ENCODE measurements at regions not wholly inside any gene's neighbourhood (a gene's known extent, or its start where the extent isn't known, plus 50 kb on each side); places are given as distances from the start of the nearest gene placed in this dataset.
"Not testable (repeated sequence)": the region's sequence is repeated elsewhere in the genome, so short reads cannot be mapped to it uniquely, and the experiment has no call there.

DNA sequence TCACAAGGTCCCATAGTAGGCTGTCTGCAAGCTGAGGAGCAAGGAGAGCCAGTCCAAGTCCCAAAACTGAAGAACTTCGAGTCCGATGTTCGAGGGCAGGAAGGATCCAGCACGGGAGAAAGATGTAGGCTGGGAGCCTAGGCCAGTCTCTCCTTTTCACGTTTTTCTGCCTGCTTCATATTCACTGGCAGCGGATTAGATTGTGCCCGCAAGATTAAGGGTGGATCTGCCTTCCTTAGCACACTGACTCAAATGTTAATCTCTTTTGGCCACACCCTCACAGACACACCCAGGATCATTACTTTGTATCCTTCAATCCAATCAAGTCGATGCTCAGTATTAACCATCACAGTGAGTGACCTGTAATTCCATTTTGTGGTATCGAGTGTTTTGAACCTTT lies 592.2 kb upstream of the HTR2C start:
- not testable (repeated sequence) for H2BK12ac ChIP-seq (ENCODE audit: low read length in 2 of 2); H3K4ac ChIP-seq (ENCODE audit: low read depth in 1 of 2, low read length in 2 of 2); H3K79me1 ChIP-seq (replicated peaks; ENCODE audit: low read length, poor library complexity, severe bottlenecking); H2BK120ac ChIP-seq (ENCODE audit: low read depth, low read length); H4K8ac ChIP-seq (ENCODE audit: low read length); H2BK5ac ChIP-seq (ENCODE audit: low read depth, low read length, poor library complexity, severe bottlenecking); H4K91ac ChIP-seq (ENCODE audit: low read length); H2AFZ ChIP-seq (ENCODE audit: low read depth, low read length); H2BK15ac ChIP-seq (ENCODE audit: low read depth, poor library complexity, severe bottlenecking); H2AK5ac ChIP-seq (ENCODE audit: low read length, severe bottlenecking); H3K4me1 ChIP-seq (ENCODE audit: control insufficient read depth, insufficient read depth, low read depth, low read length); H3K36me3 ChIP-seq (ENCODE audit: control insufficient read depth in 1 of 2, insufficient read depth in 2 of 2, low read depth in 1 of 2, low read length in 2 of 2); H3K9me3 ChIP-seq (ENCODE audit: control insufficient read depth, low read length); H3K14ac ChIP-seq (ENCODE audit: low read length in 2 of 2); H3K23ac ChIP-seq (ENCODE audit: low read length in 2 of 2); H3K27ac ChIP-seq (ENCODE audit: low read length, poor library complexity, severe bottlenecking); H3K9ac ChIP-seq (ENCODE audit: low read length); H3K4me3 ChIP-seq (ENCODE audit: insufficient read depth in 1 of 2, low read depth in 1 of 2, low read length in 2 of 2); DNase-seq; H3K18ac ChIP-seq (ENCODE audit: low read depth in 1 of 2, low read length in 2 of 2); H3K27me3 ChIP-seq (ENCODE audit: control insufficient read depth in 1 of 2, insufficient read depth in 1 of 2, low read length in 2 of 2); H3K4me2 ChIP-seq (ENCODE audit: low read length, poor library complexity, severe bottlenecking)
- 60% methylated on average over 8 of the region's 9 CpGs for WGBS

- H3K23ac ChIP-seq (ENCODE audit: low read length in 2 of 2); H3K14ac ChIP-seq (ENCODE audit: low read length in 2 of 2); H2AK5ac ChIP-seq (ENCODE audit: low read length, severe bottlenecking); H4K8ac ChIP-seq (ENCODE audit: low read length); H3K18ac ChIP-seq (ENCODE audit: low read depth in 1 of 2, low read length in 2 of 2); H3K4ac ChIP-seq (ENCODE audit: low read depth in 1 of 2, low read length in 2 of 2); DNase-seq; H3K36me3 ChIP-seq (ENCODE audit: control insufficient read depth in 1 of 2, insufficient read depth in 2 of 2, low read depth in 1 of 2, low read length in 2 of 2); H3K4me1 ChIP-seq (ENCODE audit: control insufficient read depth, insufficient read depth, low read depth, low read length); H3K4me2 ChIP-seq (ENCODE audit: low read length, poor library complexity, severe bottlenecking); H2BK120ac ChIP-seq (ENCODE audit: low read depth, low read length); H3K79me1 ChIP-seq (replicated peaks; ENCODE audit: low read length, poor library complexity, severe bottlenecking); H2BK12ac ChIP-seq (ENCODE audit: low read length in 2 of 2); H3K9ac ChIP-seq (ENCODE audit: low read length); H3K27ac ChIP-seq (ENCODE audit: low read length, poor library complexity, severe bottlenecking); H2AFZ ChIP-seq (ENCODE audit: low read depth, low read length); H3K4me3 ChIP-seq (ENCODE audit: insufficient read depth in 1 of 2, low read depth in 1 of 2, low read length in 2 of 2); H4K91ac ChIP-seq (ENCODE audit: low read length); H2BK15ac ChIP-seq (ENCODE audit: low read depth, poor library complexity, severe bottlenecking); H3K9me3 ChIP-seq (ENCODE audit: control insufficient read depth, low read length); H2BK5ac ChIP-seq (ENCODE audit: low read depth, low read length, poor library complexity, severe bottlenecking); H3K27me3 ChIP-seq (ENCODE audit: control insufficient read depth in 1 of 2, insufficient read depth in 1 of 2, low read length in 2 of 2): not testable (repeated sequence)
- WGBS: 6% methylated on average over 5 of the region's 5 CpGs
Observed at GRCh38 chrX:113990669-113991068, 593.2 kb upstream of the HTR2C start.

- H2AFZ ChIP-seq (ENCODE audit: low read depth, low read length); H2BK5ac ChIP-seq (ENCODE audit: low read depth, low read length, poor library complexity, severe bottlenecking); H3K4me2 ChIP-seq (ENCODE audit: low read length, poor library complexity, severe bottlenecking); H3K4ac ChIP-seq (ENCODE audit: low read depth in 1 of 2, low read length in 2 of 2); H3K9ac ChIP-seq (ENCODE audit: low read length); H2BK120ac ChIP-seq (ENCODE audit: low read depth, low read length); H3K27ac ChIP-seq (ENCODE audit: low read length, poor library complexity, severe bottlenecking); DNase-seq; H2BK12ac ChIP-seq (ENCODE audit: low read length in 2 of 2); H3K79me1 ChIP-seq (replicated peaks; ENCODE audit: low read length, poor library complexity, severe bottlenecking); H3K23ac ChIP-seq (ENCODE audit: low read length in 2 of 2); H3K9me3 ChIP-seq (ENCODE audit: control insufficient read depth, low read length); H3K36me3 ChIP-seq (ENCODE audit: control insufficient read depth in 1 of 2, insufficient read depth in 2 of 2, low read depth in 1 of 2, low read length in 2 of 2); H3K4me3 ChIP-seq (ENCODE audit: insufficient read depth in 1 of 2, low read depth in 1 of 2, low read length in 2 of 2); H4K8ac ChIP-seq (ENCODE audit: low read length); H2BK15ac ChIP-seq (ENCODE audit: low read depth, poor library complexity, severe bottlenecking); H4K91ac ChIP-seq (ENCODE audit: low read length); H3K4me1 ChIP-seq (ENCODE audit: control insufficient read depth, insufficient read depth, low read depth, low read length); H2AK5ac ChIP-seq (ENCODE audit: low read length, severe bottlenecking); H3K14ac ChIP-seq (ENCODE audit: low read length in 2 of 2); H3K18ac ChIP-seq (ENCODE audit: low read depth in 1 of 2, low read length in 2 of 2): not testable (repeated sequence)
- H3K27me3 ChIP-seq (ENCODE audit: control insufficient read depth in 1 of 2, insufficient read depth in 1 of 2, low read length in 2 of 2): peaks cover 0 to 14% of the 10 kb centered on the region in 2 experiments
- 95% methylated on average over 6 of the region's 10 CpGs for WGBS
Observed at GRCh38 chrX:113988315-113988935, 595.5 kb upstream of the HTR2C start.

DNA sequence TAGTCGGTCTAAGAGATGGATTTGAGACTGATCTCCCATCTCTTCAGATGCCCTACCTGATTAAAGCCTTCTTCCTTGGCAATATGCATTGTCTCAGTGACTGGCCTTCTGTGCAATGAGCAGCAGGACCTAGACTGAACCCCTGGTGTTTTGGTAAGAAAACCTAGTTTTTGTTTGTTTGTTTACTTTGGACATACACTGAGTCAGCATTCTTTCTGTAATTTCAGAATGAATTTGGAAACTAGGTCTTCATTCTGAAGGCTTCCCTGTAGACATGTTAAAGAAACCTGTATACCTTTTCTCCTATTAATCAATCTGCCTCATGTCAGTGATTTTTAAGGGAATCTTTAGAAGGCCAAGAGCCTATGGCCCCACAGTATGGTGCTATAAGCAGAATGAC lies 597.5 kb upstream of the HTR2C start:
- H2AFZ ChIP-seq (ENCODE audit: low read depth, low read length): no peak overlapping the region
- H2BK5ac ChIP-seq (ENCODE audit: low read depth, low read length, poor library complexity, severe bottlenecking): no peak overlapping the region
- no peak overlapping the region for H3K4ac ChIP-seq (ENCODE audit: low read depth in 1 of 2, low read length in 2 of 2)
- H3K18ac ChIP-seq (ENCODE audit: low read depth in 1 of 2, low read length in 2 of 2): no peak overlapping the region
- no peaks in the 10 kb centered on the region for H3K36me3 ChIP-seq (ENCODE audit: control insufficient read depth in 1 of 2, insufficient read depth in 2 of 2, low read depth in 1 of 2, low read length in 2 of 2)
- no peak overlapping the region for H4K8ac ChIP-seq (ENCODE audit: low read length)
- WGBS: 100% methylated on average over 1 of the region's 1 CpG
- H3K9ac ChIP-seq (ENCODE audit: low read length): no peak overlapping the region
- H2BK12ac ChIP-seq (ENCODE audit: low read length in 2 of 2): no peak overlapping the region
- no peak overlapping the region for H2BK120ac ChIP-seq (ENCODE audit: low read depth, low read length)
- H2AK5ac ChIP-seq (ENCODE audit: low read length, severe bottlenecking): no peak overlapping the region
- no peak for DNase-seq
- no peak overlapping the region for H2BK15ac ChIP-seq (ENCODE audit: low read depth, poor library complexity, severe bottlenecking)
- H3K27me3 ChIP-seq (ENCODE audit: control insufficient read depth in 1 of 2, insufficient read depth in 1 of 2, low read length in 2 of 2): peaks cover 0 to 17% of the 10 kb centered on the region in 2 experiments
- no peak overlapping the region for H3K23ac ChIP-seq (ENCODE audit: low read length in 2 of 2)
- H3K14ac ChIP-seq (ENCODE audit: low read length in 2 of 2): no peak overlapping the region
- no peak overlapping the region for H3K4me2 ChIP-seq (ENCODE audit: low read length, poor library complexity, severe bottlenecking)
- H3K9me3 ChIP-seq (ENCODE audit: control insufficient read depth, low read length): no peaks in the 10 kb centered on the region
- H3K4me3 ChIP-seq (ENCODE audit: insufficient read depth in 1 of 2, low read depth in 1 of 2, low read length in 2 of 2): no peak overlapping the region
- no peaks in the 10 kb centered on the region for H3K4me1 ChIP-seq (ENCODE audit: control insufficient read depth, insufficient read depth, low read depth, low read length)
- H4K91ac ChIP-seq (ENCODE audit: low read length): no peak overlapping the region
- no peak overlapping the region for H3K27ac ChIP-seq (ENCODE audit: low read length, poor library complexity, severe bottlenecking)
- H3K79me1 ChIP-seq (replicated peaks; ENCODE audit: low read length, poor library complexity, severe bottlenecking): no peaks in the 10 kb centered on the region
